ENCODE measurements at regions not wholly inside any gene's neighbourhood (a gene's known extent, or its start where the extent isn't known, plus 50 kb on each side); places are given as distances from the start of the nearest gene placed in this dataset.
"Not testable (repeated sequence)": the region's sequence is repeated elsewhere in the genome, so short reads cannot be mapped to it uniquely, and the experiment has no call there.

DNA sequence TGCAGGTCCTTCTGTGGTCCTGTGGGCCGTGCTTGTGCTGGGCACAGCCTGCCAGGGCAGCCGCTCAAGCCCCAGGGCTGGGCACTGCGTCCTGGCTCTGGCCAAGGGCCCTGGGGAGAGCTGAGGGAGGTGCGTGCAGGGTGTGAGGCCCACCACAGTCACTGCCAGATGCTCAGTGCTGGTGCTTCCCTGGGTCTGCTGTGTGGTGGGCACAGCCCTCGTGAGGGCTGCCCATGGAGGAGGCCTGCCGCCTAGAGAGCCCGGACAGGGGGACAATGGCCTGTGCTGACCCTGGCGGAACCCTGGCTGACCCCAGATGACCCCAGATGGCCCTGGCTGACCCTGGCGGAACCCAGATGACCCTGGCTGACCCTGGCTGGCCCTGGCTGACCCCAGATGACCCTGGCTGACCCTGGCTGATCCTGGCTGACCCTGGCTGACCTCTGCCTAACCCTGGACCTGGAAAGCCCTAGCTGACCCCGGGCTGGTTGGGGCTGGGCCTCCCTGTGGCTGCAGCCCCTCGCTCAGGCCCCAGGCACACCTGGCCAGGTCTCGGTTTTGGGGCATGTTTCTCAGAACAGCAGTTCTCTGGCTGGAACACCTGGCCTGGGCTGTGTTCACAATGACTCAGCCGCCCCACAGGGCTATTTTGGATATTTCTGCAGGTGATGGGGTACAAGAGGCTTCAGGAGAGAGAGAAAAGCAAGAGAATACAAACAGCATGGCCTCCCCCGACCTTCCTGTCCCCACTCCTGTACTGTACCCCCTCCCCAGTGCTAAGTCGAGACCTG lies 55.4 kb downstream of the TMEM121 start:
- no peaks in the 10 kb centered on the region for H3K27me3 ChIP-seq (ENCODE audit: low read depth, low read length)
- no peaks in the 10 kb centered on the region for H3K4me1 ChIP-seq (ENCODE audit: control insufficient read depth in 1 of 2, insufficient read depth in 2 of 2, low read length in 2 of 2)
- H3K9me3 ChIP-seq (ENCODE audit: control insufficient read depth in 1 of 2, low read length in 2 of 2) = peaks cover 0 to 5% of the 10 kb centered on the region in 2 donors
- no peaks in the 10 kb centered on the region for H3K36me3 ChIP-seq (ENCODE audit: control insufficient read depth in 1 of 2, insufficient read depth in 2 of 2, low read length in 2 of 2)
- no peak overlapping the region for H3K4me3 ChIP-seq (ENCODE audit: low read depth in 1 of 2, low read length in 2 of 2)
- H3K27ac ChIP-seq (ENCODE audit: low read length) = no peak overlapping the region

DNA sequence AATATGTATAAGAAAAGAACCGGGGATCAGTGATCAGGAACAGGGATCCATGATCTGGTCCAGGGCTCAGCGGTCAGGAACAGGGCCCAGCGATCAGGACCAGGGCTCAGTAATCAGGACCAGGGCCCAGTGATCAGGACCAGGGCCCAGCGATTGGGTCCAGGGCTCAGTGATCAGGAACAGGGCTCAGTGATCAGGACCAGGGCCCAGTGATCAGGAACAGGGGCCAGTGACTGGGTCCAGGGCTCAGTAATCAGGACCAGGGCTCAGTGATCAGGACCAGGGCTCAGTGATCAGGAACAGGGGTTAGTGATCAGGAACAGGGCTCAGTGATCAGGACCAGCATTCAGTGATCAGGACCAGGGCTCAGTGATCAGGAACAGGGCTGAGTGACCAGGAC lies 56.3 kb downstream of the TMEM121 start:
- Histone ChIP-seq H3K27ac (ENCODE audit: low read length) (no peak overlapping the region), H3K4me1 (ENCODE audit: control insufficient read depth in 1 of 2, insufficient read depth in 2 of 2, low read length in 2 of 2) (no peaks in the 10 kb centered on the region), H3K9me3 (ENCODE audit: control insufficient read depth in 1 of 2, low read length in 2 of 2) (peaks cover 0 to 5% of the 10 kb centered on the region in 2 donors), H3K36me3 (ENCODE audit: control insufficient read depth in 1 of 2, insufficient read depth in 2 of 2, low read length in 2 of 2) (no peaks in the 10 kb centered on the region), H3K4me3 (ENCODE audit: low read depth in 1 of 2, low read length in 2 of 2) (no peak overlapping the region), H3K27me3 (ENCODE audit: low read depth, low read length) (no peaks in the 10 kb centered on the region)

DNA sequence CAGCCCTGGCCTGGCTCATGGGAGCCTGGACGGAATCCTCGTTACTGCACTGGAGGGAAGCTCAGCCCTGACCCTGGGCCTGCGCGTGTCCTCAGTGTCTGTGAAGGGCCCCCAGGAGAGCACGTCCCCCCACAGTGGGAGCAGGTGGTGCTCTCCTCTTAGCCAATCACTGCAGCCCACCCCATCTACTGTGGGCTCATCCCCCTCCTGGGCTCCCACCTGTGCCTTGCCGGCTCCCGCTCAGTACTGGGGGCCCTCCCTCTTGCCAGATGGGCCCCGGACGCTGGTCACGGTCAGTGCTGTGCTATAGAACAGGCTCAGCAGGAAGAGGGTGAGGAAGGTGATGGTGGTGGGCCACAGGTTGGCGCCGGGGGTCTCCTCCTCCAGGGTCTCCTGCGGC lies 57.5 kb downstream of the TMEM121 start:
- not testable (repeated sequence) for H3K27ac ChIP-seq (ENCODE audit: low read length); H3K36me3 ChIP-seq (ENCODE audit: control insufficient read depth in 1 of 2, insufficient read depth in 2 of 2, low read length in 2 of 2); H3K9me3 ChIP-seq (ENCODE audit: control insufficient read depth in 1 of 2, low read length in 2 of 2); H3K4me1 ChIP-seq (ENCODE audit: control insufficient read depth in 1 of 2, insufficient read depth in 2 of 2, low read length in 2 of 2); H3K27me3 ChIP-seq (ENCODE audit: low read depth, low read length); H3K4me3 ChIP-seq (ENCODE audit: low read depth in 1 of 2, low read length in 2 of 2)

DNA sequence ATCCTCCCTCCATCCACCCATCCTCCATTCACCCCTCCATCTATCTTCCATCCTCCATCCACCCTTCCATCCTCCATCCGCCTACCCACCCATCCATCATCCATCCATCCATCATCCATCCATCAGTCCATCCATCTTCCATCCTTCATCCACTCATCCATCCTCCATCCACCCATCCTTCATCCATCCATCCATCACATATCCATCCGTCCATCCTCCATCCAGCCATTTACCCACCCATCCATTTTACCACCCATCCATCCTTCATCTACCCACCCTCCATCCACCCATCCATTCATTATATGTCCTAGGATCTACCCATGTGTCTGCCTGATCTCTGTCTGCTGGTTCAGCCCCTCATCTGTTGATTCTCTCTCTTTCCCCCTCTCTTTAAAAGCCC lies 58.9 kb downstream of the TMEM121 start:
- not testable (repeated sequence) for H3K27me3 ChIP-seq (ENCODE audit: low read depth, low read length); H3K27ac ChIP-seq (ENCODE audit: low read length); H3K36me3 ChIP-seq (ENCODE audit: control insufficient read depth in 1 of 2, insufficient read depth in 2 of 2, low read length in 2 of 2); H3K4me3 ChIP-seq (ENCODE audit: low read depth in 1 of 2, low read length in 2 of 2); H3K4me1 ChIP-seq (ENCODE audit: control insufficient read depth in 1 of 2, insufficient read depth in 2 of 2, low read length in 2 of 2); H3K9me3 ChIP-seq (ENCODE audit: control insufficient read depth in 1 of 2, low read length in 2 of 2)

DNA sequence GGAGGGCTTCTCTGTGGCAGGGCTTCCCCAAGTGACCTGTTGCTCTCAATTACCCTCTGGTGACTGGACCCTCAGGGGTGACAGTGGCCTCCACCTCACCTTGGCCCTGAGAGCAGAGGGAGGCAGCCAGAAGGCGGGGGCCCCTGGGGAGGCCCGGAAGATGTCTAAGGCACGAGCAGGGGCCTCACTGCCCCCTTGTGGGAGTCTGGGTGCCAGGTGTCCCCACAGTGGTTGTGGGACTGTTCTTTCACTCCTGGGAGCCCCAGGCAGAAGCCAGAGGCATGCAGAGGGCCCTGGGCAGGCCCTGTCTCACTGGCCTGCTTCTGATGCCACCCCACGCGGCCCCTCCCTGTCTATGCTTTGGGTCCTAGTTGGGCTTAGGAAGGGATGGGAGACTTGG lies 59.3 kb downstream of the TMEM121 start:
- not testable (repeated sequence) for H3K27ac ChIP-seq (ENCODE audit: low read length); H3K36me3 ChIP-seq (ENCODE audit: control insufficient read depth in 1 of 2, insufficient read depth in 2 of 2, low read length in 2 of 2); H3K4me3 ChIP-seq (ENCODE audit: low read depth in 1 of 2, low read length in 2 of 2); H3K9me3 ChIP-seq (ENCODE audit: control insufficient read depth in 1 of 2, low read length in 2 of 2); H3K27me3 ChIP-seq (ENCODE audit: low read depth, low read length); H3K4me1 ChIP-seq (ENCODE audit: control insufficient read depth in 1 of 2, insufficient read depth in 2 of 2, low read length in 2 of 2)

DNA sequence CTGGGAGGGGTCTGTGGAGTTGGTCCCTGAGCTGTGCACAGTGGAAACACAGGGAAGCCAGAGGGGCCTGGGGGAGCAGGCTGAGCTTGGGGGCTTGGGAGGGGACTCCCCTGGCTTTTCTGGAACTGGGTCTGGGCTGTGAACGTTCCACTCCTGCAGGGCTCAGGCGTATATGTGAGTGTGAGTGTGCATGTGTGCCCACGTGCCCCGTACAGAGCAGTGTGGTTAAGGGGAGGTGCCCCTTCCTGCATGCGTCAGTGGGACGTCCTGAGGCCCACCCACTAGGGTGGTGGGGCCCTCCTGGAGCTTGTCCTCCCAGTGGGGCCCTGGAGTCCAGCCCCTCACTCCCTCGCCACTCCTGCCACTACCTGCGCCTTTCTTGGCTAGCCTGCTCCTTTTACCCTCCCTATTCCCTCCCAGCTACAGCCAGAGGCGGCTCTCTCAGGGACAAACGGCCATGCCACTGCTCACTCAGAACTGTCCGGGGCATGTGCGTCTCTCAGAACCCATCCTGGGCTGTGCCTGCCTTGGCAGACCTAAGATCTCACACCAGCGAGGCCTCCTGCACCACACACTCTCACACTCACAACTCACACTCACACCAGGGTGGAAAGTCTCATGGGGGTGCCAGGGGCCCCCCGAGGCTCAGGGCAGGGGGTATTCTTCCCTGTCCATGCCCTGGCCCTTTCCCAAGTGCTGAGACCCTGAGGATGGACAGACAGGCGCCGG lies 59.9 kb downstream of the TMEM121 start:
- H3K27me3 ChIP-seq (ENCODE audit: low read depth, low read length); H3K27ac ChIP-seq (ENCODE audit: low read length); H3K36me3 ChIP-seq (ENCODE audit: control insufficient read depth in 1 of 2, insufficient read depth in 2 of 2, low read length in 2 of 2); H3K9me3 ChIP-seq (ENCODE audit: control insufficient read depth in 1 of 2, low read length in 2 of 2); H3K4me3 ChIP-seq (ENCODE audit: low read depth in 1 of 2, low read length in 2 of 2); H3K4me1 ChIP-seq (ENCODE audit: control insufficient read depth in 1 of 2, insufficient read depth in 2 of 2, low read length in 2 of 2): not testable (repeated sequence)

DNA sequence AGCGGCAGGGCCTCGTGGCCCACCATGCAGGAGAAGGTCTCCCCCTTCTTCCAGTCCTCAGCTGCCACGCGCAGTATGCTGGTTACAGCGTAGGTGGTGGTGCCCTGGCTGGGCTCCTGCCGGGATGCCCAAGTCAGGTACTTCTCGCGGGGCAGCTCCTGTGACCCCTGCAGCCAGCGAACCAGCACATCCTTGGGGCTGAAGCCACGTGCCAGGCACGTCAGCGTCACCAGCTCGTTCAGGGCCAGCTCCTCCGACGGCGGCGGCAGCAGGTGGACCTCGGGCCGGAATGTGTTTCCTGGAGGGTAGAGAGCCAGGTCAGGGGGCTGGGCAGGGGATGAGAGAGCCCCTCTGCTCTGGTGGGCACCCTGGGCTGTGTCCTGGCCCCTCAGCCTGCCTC lies 60.7 kb downstream of the TMEM121 start:
- H3K27me3 ChIP-seq (ENCODE audit: low read depth, low read length); H3K9me3 ChIP-seq (ENCODE audit: control insufficient read depth in 1 of 2, low read length in 2 of 2); H3K4me3 ChIP-seq (ENCODE audit: low read depth in 1 of 2, low read length in 2 of 2); H3K27ac ChIP-seq (ENCODE audit: low read length); H3K36me3 ChIP-seq (ENCODE audit: control insufficient read depth in 1 of 2, insufficient read depth in 2 of 2, low read length in 2 of 2); H3K4me1 ChIP-seq (ENCODE audit: control insufficient read depth in 1 of 2, insufficient read depth in 2 of 2, low read length in 2 of 2): not testable (repeated sequence)

DNA sequence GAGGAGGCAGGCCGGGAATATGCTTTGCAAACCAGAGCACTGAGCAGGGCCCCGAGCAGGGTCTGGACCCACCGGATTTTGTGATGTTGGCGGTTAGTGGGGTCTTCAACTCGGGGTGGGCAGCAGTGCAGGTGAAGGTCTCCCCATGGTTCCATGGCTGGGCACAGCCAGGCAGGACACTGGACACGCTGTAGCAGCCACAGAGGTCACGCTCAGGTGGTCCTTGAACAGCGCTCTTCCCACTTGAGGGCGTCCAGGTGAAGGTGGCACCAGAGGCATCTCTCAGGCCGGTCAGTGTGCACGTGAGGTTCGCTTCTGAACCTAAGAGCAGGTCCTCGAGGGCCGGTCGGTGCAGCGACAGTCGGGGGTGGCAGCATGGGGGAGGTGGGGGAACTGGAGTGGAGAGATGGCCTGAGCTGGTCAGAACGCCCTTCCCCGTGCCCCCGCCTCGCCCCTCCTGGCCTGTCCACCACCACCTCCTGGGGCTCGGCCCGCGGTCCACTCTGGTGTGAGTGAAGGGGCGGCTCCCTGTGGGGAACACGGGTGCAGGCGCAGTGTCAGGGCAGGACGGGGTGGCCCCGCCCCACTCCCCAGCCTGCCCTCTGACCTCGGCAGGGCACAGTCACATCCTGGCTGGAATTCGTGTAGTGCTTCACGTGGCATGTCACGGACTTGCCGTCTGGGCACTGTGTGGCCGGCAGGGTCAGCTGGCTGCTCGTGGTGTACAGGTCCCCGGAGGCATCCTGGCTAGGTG lies 61.3 kb downstream of the TMEM121 start:
- not testable (repeated sequence) for H3K27me3 ChIP-seq (ENCODE audit: low read depth, low read length); H3K4me1 ChIP-seq (ENCODE audit: control insufficient read depth in 1 of 2, insufficient read depth in 2 of 2, low read length in 2 of 2); H3K9me3 ChIP-seq (ENCODE audit: control insufficient read depth in 1 of 2, low read length in 2 of 2); H3K36me3 ChIP-seq (ENCODE audit: control insufficient read depth in 1 of 2, insufficient read depth in 2 of 2, low read length in 2 of 2); H3K4me3 ChIP-seq (ENCODE audit: low read depth in 1 of 2, low read length in 2 of 2); H3K27ac ChIP-seq (ENCODE audit: low read length)

DNA sequence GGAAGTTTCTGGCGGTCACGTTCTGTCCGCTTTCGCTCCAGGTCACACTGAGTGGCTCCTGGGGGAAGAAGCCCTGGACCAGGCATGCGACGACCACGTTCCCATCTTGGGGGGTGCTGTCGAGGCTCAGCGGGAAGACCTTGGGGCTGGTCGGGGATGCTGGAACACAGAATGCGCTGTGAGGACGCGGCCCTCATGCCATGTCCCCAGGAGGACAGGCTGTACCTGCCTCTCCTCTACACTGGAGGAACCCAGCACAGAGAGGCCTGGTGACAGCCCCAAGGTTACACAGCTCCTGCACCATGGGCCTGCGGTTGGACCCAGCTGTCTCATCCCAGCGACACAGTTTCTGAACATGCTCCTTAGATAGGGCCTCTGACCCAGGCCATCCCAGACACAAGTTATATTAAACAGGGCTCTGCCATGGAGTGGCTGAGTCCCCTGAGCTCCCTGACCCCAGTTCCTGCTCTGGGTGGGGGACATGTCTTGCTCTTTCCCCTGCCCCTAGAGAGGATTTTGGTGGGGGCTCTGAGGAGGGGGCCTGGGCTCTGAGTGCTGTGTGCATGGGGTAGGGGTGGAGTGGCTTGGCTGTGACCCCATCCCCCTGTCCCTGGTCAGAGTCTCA lies 62.0 kb downstream of the TMEM121 start:
- Histone ChIP-seq H3K4me3 (ENCODE audit: low read depth in 1 of 2, low read length in 2 of 2) (no peak overlapping the region), H3K4me1 (ENCODE audit: control insufficient read depth in 1 of 2, insufficient read depth in 2 of 2, low read length in 2 of 2) (no peaks in the 10 kb centered on the region), H3K27ac (ENCODE audit: low read length) (no peak overlapping the region), H3K9me3 (ENCODE audit: control insufficient read depth in 1 of 2, low read length in 2 of 2) (peaks cover 0 to 2% of the 10 kb centered on the region in 2 donors), H3K36me3 (ENCODE audit: control insufficient read depth in 1 of 2, insufficient read depth in 2 of 2, low read length in 2 of 2) (no peaks in the 10 kb centered on the region), H3K27me3 (ENCODE audit: low read depth, low read length) (no peaks in the 10 kb centered on the region)

DNA sequence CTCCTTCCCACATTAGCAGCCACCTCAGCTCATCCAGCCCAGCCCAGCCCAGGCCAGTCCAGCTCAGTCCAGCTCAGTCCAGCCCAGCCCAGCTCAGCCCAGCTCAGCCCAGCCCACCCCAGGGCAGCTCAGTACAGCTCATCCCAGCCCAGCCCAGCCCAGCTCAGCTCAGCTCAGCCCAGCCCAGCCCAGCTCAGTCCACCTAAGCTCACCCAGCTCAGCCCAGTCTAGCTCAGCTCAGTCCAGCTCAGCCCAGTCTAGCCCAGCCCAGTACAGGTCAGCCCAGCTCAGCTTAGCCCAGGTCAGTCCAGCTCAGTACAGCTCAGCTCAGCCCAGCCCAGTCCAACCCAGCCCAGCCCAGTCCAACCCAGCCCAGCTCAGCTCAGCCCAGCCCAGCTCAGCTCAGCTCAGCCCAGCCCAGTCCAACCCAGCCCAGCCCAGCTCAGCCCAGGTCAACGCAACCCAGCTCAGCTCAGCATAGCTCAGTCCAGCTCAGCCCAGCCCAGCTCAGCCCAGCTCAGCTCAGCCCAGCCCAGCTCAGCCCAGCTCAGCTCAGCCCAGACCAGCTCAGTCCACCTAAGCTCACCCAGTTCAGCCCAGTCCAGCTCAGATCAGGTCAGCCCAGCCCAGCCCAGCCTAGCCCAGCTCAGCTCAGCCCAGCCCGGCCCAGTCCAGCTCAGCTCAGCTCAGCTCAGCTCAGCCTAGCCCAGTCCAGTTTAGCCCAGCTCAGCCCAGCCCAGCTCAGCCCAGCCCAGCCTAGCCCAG lies 63.0 kb downstream of the TMEM121 start:
- H3K27me3 ChIP-seq (ENCODE audit: low read depth, low read length) = no peaks in the 10 kb centered on the region
- H3K4me3 ChIP-seq (ENCODE audit: low read depth in 1 of 2, low read length in 2 of 2) = no peak overlapping the region
- peaks cover 0 to 2% of the 10 kb centered on the region in 2 donors for H3K9me3 ChIP-seq (ENCODE audit: control insufficient read depth in 1 of 2, low read length in 2 of 2)
- no peaks in the 10 kb centered on the region for H3K36me3 ChIP-seq (ENCODE audit: control insufficient read depth in 1 of 2, insufficient read depth in 2 of 2, low read length in 2 of 2)
- H3K27ac ChIP-seq (ENCODE audit: low read length) = no peak overlapping the region
- no peaks in the 10 kb centered on the region for H3K4me1 ChIP-seq (ENCODE audit: control insufficient read depth in 1 of 2, insufficient read depth in 2 of 2, low read length in 2 of 2)

DNA sequence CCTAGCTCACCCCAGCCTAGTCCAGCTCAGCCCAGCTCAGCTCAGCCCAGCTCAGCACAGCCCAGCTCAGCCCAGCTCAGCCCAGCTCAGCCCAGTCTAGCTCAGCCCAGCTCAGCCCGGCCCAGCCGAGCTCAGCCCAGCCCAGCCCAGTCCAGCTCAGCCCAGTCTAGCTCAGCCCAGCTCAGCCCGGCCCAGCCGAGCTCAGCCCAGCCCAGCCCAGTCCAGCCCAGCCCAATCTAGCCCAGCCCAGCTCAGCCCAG lies 63.5 kb downstream of the TMEM121 start:
- not testable (repeated sequence) for H3K9me3 ChIP-seq (ENCODE audit: control insufficient read depth in 1 of 2, low read length in 2 of 2); H3K4me3 ChIP-seq (ENCODE audit: low read depth in 1 of 2, low read length in 2 of 2); H3K4me1 ChIP-seq (ENCODE audit: control insufficient read depth in 1 of 2, insufficient read depth in 2 of 2, low read length in 2 of 2); H3K27ac ChIP-seq (ENCODE audit: low read length); H3K36me3 ChIP-seq (ENCODE audit: control insufficient read depth in 1 of 2, insufficient read depth in 2 of 2, low read length in 2 of 2); H3K27me3 ChIP-seq (ENCODE audit: low read depth, low read length)

Data from muscle layer of duodenum (tissue), 2 donors.